HFFc6 (cell line): ENCODE measurements at regions not wholly inside any gene's neighbourhood (a gene's known extent, or its start where the extent isn't known, plus 50 kb on each side); places are given as distances from the start of the nearest gene placed in this dataset.

ENCODE experiments used
- DNase-seq: peaks from one replicate; pipeline ENCODE4 v3.0.0-alpha.2; 2018
- H3K27ac Mint-ChIP-seq: 2 replicates; pipeline ENCODE4 v1.8.0; 2020; ENCODE audit warnings: mild to moderate bottlenecking, mixed read lengths
- H3K27me3 Mint-ChIP-seq: 2 replicates; pipeline ENCODE4 v1.8.0; 2021; ENCODE audit warnings: mild to moderate bottlenecking, moderate library complexity, mixed read lengths; ENCODE audit not compliant: insufficient read depth
- H3K36me3 Mint-ChIP-seq: 2 replicates; pipeline ENCODE4 v1.8.0; 2021; ENCODE audit warnings: low read depth, mixed read lengths
- H3K4me1 Mint-ChIP-seq: 2 replicates; pipeline ENCODE4 v1.8.0; 2020; ENCODE audit warnings: low read depth, mixed read lengths
- H3K4me3 Mint-ChIP-seq: 2 replicates; pipeline ENCODE4 v1.8.0; 2020; ENCODE audit warnings: mild to moderate bottlenecking, moderate library complexity, mixed read lengths
- H3K9me3 Mint-ChIP-seq: 2 replicates; pipeline ENCODE4 v1.8.0; 2020; ENCODE audit warnings: mild to moderate bottlenecking, mixed read lengths
- CTCF ChIP-seq: fragments of 200-600 bp; sonication (generic); IDR thresholded peaks from 2 replicates; pipeline ENCODE4 v1.5.0; 2021; ENCODE audit warnings: antibody characterized with exemption, mild to moderate bottlenecking

DNA sequence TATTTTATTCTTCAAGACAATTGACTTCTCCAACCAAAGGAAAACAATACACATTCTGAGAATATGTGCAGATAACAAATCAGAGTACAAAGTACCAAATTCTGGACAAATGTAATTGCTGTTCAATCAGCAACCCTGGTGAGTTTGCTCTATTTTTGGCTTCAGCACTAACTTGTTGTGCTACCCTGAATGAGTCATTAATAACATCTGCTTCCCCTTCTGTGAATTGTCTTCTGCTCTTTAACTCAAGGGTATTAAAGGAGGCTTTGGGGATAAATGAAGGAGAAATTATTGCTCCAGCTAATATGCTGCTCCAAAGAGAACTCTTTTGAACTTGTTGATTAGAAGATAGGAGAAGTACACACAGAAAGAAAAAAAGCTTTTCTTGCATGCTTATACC is 459.3 kb downstream of the HTR7 start:
- H3K9me3 Mint-ChIP-seq = peaks cover 3% of the 10 kb centered on the region; the same call in 1 of the 2 replicates
- H3K4me3 Mint-ChIP-seq = no peak overlapping the region
- no peak for TF ChIP-seq CTCF
- no peaks in the 10 kb centered on the region for H3K27me3 Mint-ChIP-seq
- DNase-seq = no peak
- H3K27ac Mint-ChIP-seq = no peak overlapping the region
- no peaks in the 10 kb centered on the region for H3K4me1 Mint-ChIP-seq
- no peaks in the 10 kb centered on the region for H3K36me3 Mint-ChIP-seq

DNA sequence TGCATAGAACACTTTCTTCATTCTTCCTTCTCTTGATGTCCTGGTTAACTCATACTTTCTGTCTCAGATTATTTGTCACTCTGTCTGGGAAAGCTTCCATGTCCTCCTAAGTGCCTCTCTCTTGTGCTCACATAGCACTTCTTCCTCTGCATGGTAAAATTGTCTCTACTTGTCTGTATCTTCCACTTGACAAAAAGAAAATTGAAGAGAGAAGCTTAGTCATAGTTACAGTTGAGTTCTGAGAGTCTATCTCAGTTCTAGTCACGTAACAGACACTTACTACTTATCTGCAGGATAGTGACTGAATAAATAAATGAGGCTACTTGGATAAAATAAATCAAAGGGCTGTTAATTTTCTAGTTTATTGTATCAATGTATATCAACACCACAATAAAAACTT is 458.1 kb downstream of the HTR7 start:
- no peak overlapping the region for H3K27ac Mint-ChIP-seq
- TF ChIP-seq CTCF = no peak
- peaks cover 3% of the 10 kb centered on the region; the same call in 1 of the 2 replicates for H3K9me3 Mint-ChIP-seq
- no peaks in the 10 kb centered on the region for H3K36me3 Mint-ChIP-seq
- H3K4me3 Mint-ChIP-seq = no peak overlapping the region
- H3K4me1 Mint-ChIP-seq = no peaks in the 10 kb centered on the region
- no peaks in the 10 kb centered on the region for H3K27me3 Mint-ChIP-seq
- no peak for DNase-seq

- Mint-ChIP-seq H3K27me3 (no peaks in the 10 kb centered on the region), H3K36me3 (no peaks in the 10 kb centered on the region), H3K9me3 (peaks cover 3% of the 10 kb centered on the region; the same call in 1 of the 2 replicates), H3K4me1 (peaks cover 10% of the 10 kb centered on the region; the same call in 1 of the 2 replicates), H3K27ac (no peak overlapping the region), H3K4me3 (no peak overlapping the region)
- no peak for TF ChIP-seq CTCF
- DNase-seq = no peak
Measured at GRCh38 chr10:90403211-90404000, 454.4 kb downstream of the HTR7 start.

GRCh38 chr10:90407131-90407530 is 450.7 kb downstream of the HTR7 start:
- H3K36me3 Mint-ChIP-seq = no peaks in the 10 kb centered on the region
- H3K4me1 Mint-ChIP-seq = peaks cover 10% of the 10 kb centered on the region; the same call in 1 of the 2 replicates
- H3K9me3 Mint-ChIP-seq = peaks cover 18% of the 10 kb centered on the region
- no peaks in the 10 kb centered on the region for H3K27me3 Mint-ChIP-seq
- DNase-seq = peak; percentile 66
- no peak for TF ChIP-seq CTCF
- H3K27ac Mint-ChIP-seq = no peak overlapping the region
- H3K4me3 Mint-ChIP-seq = no peak overlapping the region

GRCh38 chr10:90407851-90408250 is 450.0 kb downstream of the HTR7 start:
- no peak overlapping the region for H3K4me3 Mint-ChIP-seq
- DNase-seq = no peak

More at GRCh38 chr10:90407851-90408250, 450.0 kb downstream of the HTR7 start:
- Mint-ChIP-seq H3K36me3 (no peaks in the 10 kb centered on the region), H3K4me1 (peaks cover 12% of the 10 kb centered on the region; the same call in 1 of the 2 replicates), H3K27ac (no peak overlapping the region), H3K9me3 (peaks cover 16% of the 10 kb centered on the region), H3K27me3 (no peaks in the 10 kb centered on the region)
- no peak for TF ChIP-seq CTCF
